H1 (cell line): ENCODE measurements at regions not wholly inside any gene's neighbourhood (a gene's known extent, or its start where the extent isn't known, plus 50 kb on each side); places are given as distances from the start of the nearest gene placed in this dataset.

ENCODE experiments used
- CTCF ChIA-PET: fragments of 300-600 bp; sonication (Branson Sonifier 250); formaldehyde crosslinking; loops from one replicate; lab custom pipeline; 2021; ENCODE audit not compliant: partially characterized antibody; lab: Charles Lee
- POLR2A ChIA-PET: fragments of 300-600 bp; sonication (Branson Sonifier 250); formaldehyde crosslinking; loops from one replicate; lab custom pipeline; 2021; ENCODE audit warnings: inconsistent platforms; ENCODE audit not compliant: partially characterized antibody; lab: Charles Lee
- DNase-seq, 2 experiments: peaks; one replicate each; pipeline versions ENCODE4 v3.0.0 to v3.0.0-alpha.2; 2010 to 2022; ENCODE audit warnings: low spot score in 2 of 2, low read depth in 1 of 2, mixed read lengths in 1 of 2
- FAIRE-seq: peaks from 2 replicates; lab custom pipeline; 2011; peaks lifted over from hg19 to GRCh38; lab: Jason Lieb, UNC
- H2AFZ ChIP-seq: 2 replicates; pipeline ENCODE4 v1.8.1; 2012; ENCODE audit warnings: low read length, inconsistent platforms
- H2AK5ac ChIP-seq: 2 replicates; pipeline ENCODE4 v1.6.1; 2013; ENCODE audit warnings: low read depth, low read length
- H2BK120ac ChIP-seq: replicated peaks from 2 replicates; pipeline ENCODE3; 2013; ENCODE audit warnings: low read depth, low read length, inconsistent platforms
- H2BK12ac ChIP-seq: 2 replicates; pipeline ENCODE4 v1.6.1; 2013; ENCODE audit warnings: low read depth, low read length
- H2BK15ac ChIP-seq: 2 replicates; pipeline ENCODE4 v1.6.1; 2013; ENCODE audit warnings: low read length
- H2BK20ac ChIP-seq: 2 replicates; pipeline ENCODE4 v1.6.1; 2013; ENCODE audit warnings: low read length
- H2BK5ac ChIP-seq: 2 replicates; pipeline ENCODE4 v1.6.1; 2013; ENCODE audit warnings: low read depth, low read length
- H3K14ac ChIP-seq: 2 replicates; pipeline ENCODE4 v1.6.1; 2013; ENCODE audit warnings: inconsistent platforms; ENCODE audit not compliant: insufficient read length
- H3K18ac ChIP-seq: 2 replicates; pipeline ENCODE4 v1.6.1; 2013; ENCODE audit warnings: low read length; ENCODE audit errors: extremely low read depth
- H3K23ac ChIP-seq: 2 replicates; pipeline ENCODE4 v1.6.1; 2013; ENCODE audit warnings: inconsistent platforms; ENCODE audit not compliant: insufficient read length
- H3K23me2 ChIP-seq: 2 replicates; pipeline ENCODE4 v1.6.1; 2013; ENCODE audit warnings: low read depth, low read length
- H3K27ac ChIP-seq: 2 replicates; pipeline ENCODE4 v1.6.1; 2011; ENCODE audit warnings: low read depth, low read length, inconsistent platforms
- H3K27me3 ChIP-seq, 4 experiments: replicated peaks in 1 of 4; 1 replicate in 1 of 4; 2 replicates in 3 of 4; pipeline versions ENCODE4 v1.6.1 to v1.8.1; 2011 to 2013; ENCODE audit warnings: low read length in 3 of 4, mild to moderate bottlenecking in 3 of 4, inconsistent platforms in 2 of 4, mixed read lengths in 2 of 4, moderate library complexity in 1 of 4; ENCODE audit not compliant: control insufficient read depth in 3 of 4, insufficient read depth in 3 of 4; ENCODE audit errors: extremely low read depth in 1 of 4
- H3K36me3 ChIP-seq, 4 experiments: 2 replicates each; pipeline versions ENCODE4 v1.6.1 to v1.8.1; 2011 to 2013; ENCODE audit warnings: mild to moderate bottlenecking in 4 of 4, low read length in 3 of 4, moderate library complexity in 2 of 4, control low read depth in 1 of 4, inconsistent platforms in 1 of 4; ENCODE audit not compliant: insufficient read depth in 4 of 4, control insufficient read depth in 2 of 4
- H3K4ac ChIP-seq: replicated peaks from 2 replicates; pipeline ENCODE3; 2013; ENCODE audit warnings: low read length, low read depth, mixed read lengths, inconsistent platforms; ENCODE audit not compliant: insufficient read length
- H3K4me1 ChIP-seq, 4 experiments: replicated peaks in 1 of 4; 1 replicate in 1 of 4; 2 replicates in 3 of 4; pipeline versions ENCODE4 v1.6.1 to v1.8.1; 2011 to 2013; ENCODE audit warnings: low read length in 3 of 4, inconsistent platforms in 2 of 4, mixed read lengths in 1 of 4; ENCODE audit not compliant: insufficient read depth in 4 of 4, control insufficient read depth in 3 of 4
- H3K4me2 ChIP-seq, 2 experiments: 2 replicates each; pipeline versions ENCODE4 v1.6.1 to v1.8.1; 2011 to 2013; ENCODE audit warnings: low read depth in 2 of 2, low read length in 2 of 2, control low read depth in 1 of 2, inconsistent platforms in 1 of 2, mild to moderate bottlenecking in 1 of 2; ENCODE audit not compliant: insufficient read depth in 1 of 2
- H3K4me3 ChIP-seq, 4 experiments: fragments of 200-600, 300-600 bp in 1 of 4; sonication (generic), shearing (Covaris generic), sonication (Bioruptor Twin) in 1 of 4; 2 replicates each; pipeline versions ENCODE4 v1.5.1 to v1.8.1; 2011 to 2016; ENCODE audit warnings: low read length in 4 of 4, low read depth in 3 of 4, control low read depth in 2 of 4, inconsistent platforms in 2 of 4, mild to moderate bottlenecking in 2 of 4, mixed read lengths in 1 of 4, moderate library complexity in 1 of 4; ENCODE audit not compliant: insufficient read depth in 2 of 4; ENCODE audit errors: extremely low read depth in 1 of 4
- H3K56ac ChIP-seq: replicated peaks from 2 replicates; pipeline ENCODE3; 2013; ENCODE audit warnings: low read depth, mild to moderate bottlenecking, mixed read lengths, low read length, inconsistent platforms; ENCODE audit not compliant: insufficient read length
- H3K79me1 ChIP-seq: 2 replicates; pipeline ENCODE4 v1.6.1; 2013; ENCODE audit warnings: low read depth, low read length, control low read depth
- H3K79me2 ChIP-seq, 2 experiments: 2 replicates each; pipeline versions ENCODE4 v1.6.1 to v1.8.1; 2012 to 2013; ENCODE audit warnings: low read length in 2 of 2, mild to moderate bottlenecking in 2 of 2, inconsistent platforms in 1 of 2; ENCODE audit not compliant: insufficient read depth in 2 of 2, control insufficient read depth in 1 of 2
- H3K9ac ChIP-seq, 4 experiments: replicated peaks in 1 of 4; 1 replicate in 1 of 4; 2 replicates in 3 of 4; pipeline versions ENCODE4 v1.6.1 to v1.8.1; 2011 to 2013; ENCODE audit warnings: low read depth in 3 of 4, low read length in 3 of 4, control low read depth in 2 of 4, mild to moderate bottlenecking in 2 of 4, moderate library complexity in 2 of 4, inconsistent platforms in 1 of 4; ENCODE audit errors: extremely low read depth in 1 of 4
- H3K9me3 ChIP-seq, 2 experiments: 2 replicates each; pipeline versions ENCODE4 v1.6.1 to v1.8.1; 2012 to 2013; ENCODE audit warnings: mild to moderate bottlenecking in 2 of 2, moderate library complexity in 2 of 2, control low read depth in 1 of 2, inconsistent platforms in 1 of 2, low read depth in 1 of 2, low read length in 1 of 2, mixed read lengths in 1 of 2; ENCODE audit not compliant: insufficient read depth in 2 of 2
- H4K20me1 ChIP-seq, 2 experiments: replicated peaks in 1 of 2; 2 replicates each; pipeline versions ENCODE3 to v1.8.1; 2011 to 2013; ENCODE audit warnings: inconsistent platforms in 2 of 2, low read length in 2 of 2, mild to moderate bottlenecking in 1 of 2; ENCODE audit not compliant: insufficient read depth in 2 of 2, control insufficient read depth in 1 of 2
- H4K5ac ChIP-seq: 2 replicates; pipeline ENCODE4 v1.6.1; 2013; ENCODE audit warnings: low read length, low read depth, mixed read lengths, inconsistent platforms; ENCODE audit not compliant: insufficient read length
- H4K8ac ChIP-seq: 2 replicates; pipeline ENCODE4 v1.8.0; 2013; ENCODE audit warnings: mild to moderate bottlenecking, moderate library complexity, low read length, inconsistent platforms; ENCODE audit not compliant: insufficient read depth; ENCODE audit errors: extremely low read depth
- H4K91ac ChIP-seq: replicated peaks from 2 replicates; pipeline ENCODE3; 2013; ENCODE audit warnings: low read length, mixed read lengths, inconsistent platforms; ENCODE audit not compliant: insufficient read length
- BRCA1 ChIP-seq: IDR thresholded peaks from 2 replicates; pipeline ENCODE4 v1.6.1; 2012; ENCODE audit warnings: low read depth, low read length, improper control_type of control experiment
- EGR1 ChIP-seq: IDR thresholded peaks from 2 replicates; pipeline ENCODE4 v1.6.1; 2011; ENCODE audit warnings: low read depth, low read length, borderline replicate concordance
- FOSL1 ChIP-seq: IDR thresholded peaks from 2 replicates; pipeline ENCODE4 v1.6.1; 2011; ENCODE audit warnings: mild to moderate bottlenecking, low read depth, low read length, moderate library complexity; ENCODE audit not compliant: insufficient read depth
- HDAC2 ChIP-seq, 2 experiments: fragments of 300-600 bp in 1 of 2; sonication (generic) in 1 of 2; IDR thresholded peaks; 2 replicates each; pipeline ENCODE4 v1.6.1; 2011 to 2012; ENCODE audit warnings: low read depth in 2 of 2, low read length in 2 of 2, mild to moderate bottlenecking in 2 of 2, moderate library complexity in 2 of 2, borderline replicate concordance in 1 of 2, inconsistent platforms in 1 of 2
- KDM4A ChIP-seq: IDR thresholded peaks from one replicate; pipeline ENCODE4 v1.7.1; 2012; ENCODE audit warnings: low read depth, mild to moderate bottlenecking, moderate library complexity, low read length, inconsistent platforms; ENCODE audit not compliant: severe bottlenecking
- MAFK ChIP-seq: IDR thresholded peaks from 2 replicates; pipeline ENCODE4 v1.6.1; 2012; ENCODE audit warnings: low read depth, mild to moderate bottlenecking, improper control_type of control experiment, low read length
- NRF1 ChIP-seq: IDR thresholded peaks from 2 replicates; pipeline ENCODE4 v1.6.1; 2011; ENCODE audit warnings: mild to moderate bottlenecking, low read depth, low read length, improper control_type of control experiment
- PHF8 ChIP-seq: fragments of 200-600 bp; sonication (generic); conservative IDR thresholded peaks from 2 replicates; pipeline ENCODE4 v1.7.1; 2012; ENCODE audit warnings: low read depth, mild to moderate bottlenecking, inconsistent platforms, low read length, moderate library complexity
- RFX5 ChIP-seq: IDR thresholded peaks from 2 replicates; pipeline ENCODE4 v1.6.1; 2011; ENCODE audit warnings: low read depth, low read length, improper control_type of control experiment, borderline replicate concordance
- SAP30 ChIP-seq: fragments of 300-600 bp; sonication (generic); IDR thresholded peaks from 2 replicates; pipeline ENCODE4 v1.7.1; 2012; ENCODE audit warnings: low read length, moderate library complexity, mild to moderate bottlenecking, inconsistent platforms; ENCODE audit not compliant: insufficient read depth, insufficient replicate concordance
- SP1 ChIP-seq: IDR thresholded peaks from 2 replicates; pipeline ENCODE4 v1.6.1; 2011; ENCODE audit warnings: low read depth, low read length
- SUZ12 ChIP-seq: fragments of 200-600 bp; sonication (generic); IDR thresholded peaks from 2 replicates; pipeline ENCODE4 v1.6.1; 2012; ENCODE audit warnings: mild to moderate bottlenecking, inconsistent platforms, low read length, moderate library complexity, mixed read lengths
- TBP ChIP-seq: IDR thresholded peaks from 2 replicates; pipeline ENCODE4 v1.6.1; 2011; ENCODE audit warnings: low read depth, low read length, improper control_type of control experiment
- WGBS, 2 experiments: shearing (Covaris generic) in 1 of 2; methylation state at CpG; one replicate each; pipeline versions ENCODE4 v1.1.6 to v1.1.7; 2013 to 2015; ENCODE audit warnings: low lambda C conversion rate in 2 of 2, mixed read lengths in 2 of 2, inconsistent platforms in 1 of 2, low coverage in 1 of 2, missing lambda C conversion rate in 1 of 2; ENCODE audit not compliant: insufficient replicate concordance in 2 of 2, insufficient coverage in 1 of 2, insufficient read length in 1 of 2; ENCODE audit errors: extremely low coverage in 1 of 2, missing lambda C conversion rate in 1 of 2; 5-methylcytosine and 5-hydroxymethylcytosine counted together
- TF ChIP-seq, protein P1 (sequence below): IDR thresholded peaks from 2 replicates; pipeline ENCODE4 v1.6.1; 2011; ENCODE audit warnings: low read length, improper control_type of control experiment

DNA sequence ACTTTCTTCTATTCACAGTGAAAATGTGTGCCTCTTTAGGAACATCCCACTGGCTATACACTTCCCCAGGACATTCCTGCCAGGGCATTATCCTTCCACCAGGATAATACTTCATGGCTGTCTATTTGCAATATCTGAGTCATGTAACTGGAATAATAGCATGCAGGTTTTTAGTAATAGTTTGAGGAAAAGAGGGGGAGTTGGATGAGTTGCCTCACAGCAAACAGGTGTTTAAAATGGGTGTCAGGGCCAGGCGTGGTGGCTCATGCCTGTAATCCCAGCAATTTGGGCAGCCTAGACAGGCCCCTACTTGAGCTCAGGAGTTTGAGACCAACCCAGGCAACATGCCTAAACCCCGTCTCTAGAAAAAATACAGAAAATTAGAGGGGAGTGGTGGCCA lies 585.9 kb downstream of the DIPK2A start:
- Histone ChIP-seq H3K23ac (no peak overlapping the region), H3K79me1 (no peaks in the 10 kb centered on the region), H3K9ac (no peak overlapping the region), H4K20me1 (no peaks in the 10 kb centered on the region), H3K4me3 (no peak overlapping the region), H2BK15ac (no peak overlapping the region), H3K56ac (no peak overlapping the region), H3K36me3 (no peaks in the 10 kb centered on the region), H4K91ac (no peak overlapping the region), H2AFZ (no peak overlapping the region), H3K4me2 (no peak overlapping the region), H3K18ac (no peak overlapping the region), H3K23me2 (no peaks in the 10 kb centered on the region), H2BK120ac (no peak overlapping the region), H2BK5ac (no peak overlapping the region), H4K8ac (no peak overlapping the region), H2AK5ac (no peak overlapping the region), H3K27ac (no peak overlapping the region), H3K27me3 (no peaks in the 10 kb centered on the region), H2BK20ac (no peak overlapping the region), H3K4me1 (peaks cover 0 to 4% (median 2%) of the 10 kb centered on the region in 4 experiments; a peak in 1 of 7 replicates), H3K9me3 (no peaks in the 10 kb centered on the region), H4K5ac (no peak overlapping the region), H2BK12ac (no peak overlapping the region), H3K79me2 (no peaks in the 10 kb centered on the region), H3K4ac (no peak overlapping the region), H3K14ac (no peak overlapping the region)
- ChIA-PET POLR2A (no interaction called here), CTCF (interaction anchor here (0.6 kb wide), 1 partner anchor 1175 kb away, joined by 3 read pairs; no protein-coding TSS in a partner anchor)
- FAIRE-seq (no peak), DNase-seq (no peak)
- WGBS, 2 experiments: 90% methylated on average over 2 of the region's 2 CpGs; no CpG with 5 or more reads in 1 of the 2 experiments
- TF ChIP-seq, protein P1, sequence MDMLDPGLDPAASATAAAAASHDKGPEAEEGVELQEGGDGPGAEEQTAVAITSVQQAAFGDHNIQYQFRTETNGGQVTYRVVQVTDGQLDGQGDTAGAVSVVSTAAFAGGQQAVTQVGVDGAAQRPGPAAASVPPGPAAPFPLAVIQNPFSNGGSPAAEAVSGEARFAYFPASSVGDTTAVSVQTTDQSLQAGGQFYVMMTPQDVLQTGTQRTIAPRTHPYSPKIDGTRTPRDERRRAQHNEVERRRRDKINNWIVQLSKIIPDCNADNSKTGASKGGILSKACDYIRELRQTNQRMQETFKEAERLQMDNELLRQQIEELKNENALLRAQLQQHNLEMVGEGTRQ: no peak
- TF ChIP-seq BRCA1: no peak
- TF ChIP-seq EGR1: no peak
- no peak for TF ChIP-seq TBP
- TF ChIP-seq FOSL1: no peak
- no peak for TF ChIP-seq SUZ12
- no peak for TF ChIP-seq KDM4A
- no peak for TF ChIP-seq RFX5
- no peak for TF ChIP-seq SAP30
- TF ChIP-seq PHF8: no peak
- TF ChIP-seq HDAC2 (IDR thresholded peaks at IDR 0.05; ENCODE audit: borderline replicate concordance in 1 of 2, low read depth in 2 of 2, low read length in 2 of 2): no peak
- TF ChIP-seq MAFK: no peak
- no peak for TF ChIP-seq SP1
- no peak for TF ChIP-seq NRF1
